ENCODE measurements at regions not wholly inside any gene's neighbourhood (a gene's known extent, or its start where the extent isn't known, plus 50 kb on each side); places are given as distances from the start of the nearest gene placed in this dataset.

DNA sequence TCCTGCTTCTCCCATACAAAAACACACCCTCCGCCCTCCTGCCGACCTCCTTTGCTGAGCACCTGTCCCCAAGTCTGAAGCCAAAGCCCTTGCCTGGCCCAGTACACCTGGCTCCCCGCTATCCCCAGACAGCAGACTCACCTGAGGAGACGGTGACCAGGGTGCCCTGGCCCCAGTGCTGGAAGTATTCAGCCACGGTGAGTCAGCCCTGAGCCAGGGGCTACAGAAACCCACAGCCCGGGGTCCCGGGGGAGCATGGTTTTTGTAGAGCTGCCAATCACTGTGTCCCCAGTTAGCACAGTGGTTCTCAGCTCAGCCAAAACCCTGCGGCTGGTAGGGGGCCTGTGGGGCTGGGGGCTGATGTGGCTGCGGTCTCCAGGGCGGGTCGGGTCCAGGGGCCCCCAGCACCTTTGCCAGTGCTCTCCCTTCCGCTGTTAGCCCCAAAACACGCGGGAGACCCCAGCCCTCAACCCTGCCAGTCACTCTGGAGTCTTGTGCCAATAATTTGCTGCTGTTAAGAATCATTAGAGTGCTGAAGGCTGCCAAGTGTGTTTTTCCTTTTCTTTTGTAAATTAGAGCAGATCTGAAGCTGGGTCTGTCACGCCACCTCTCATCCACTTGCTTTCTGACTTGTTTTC, 339.0 kb downstream of the TMEM121 start:
- Histone ChIP-seq H3K4me1 (ENCODE audit: insufficient read depth) (no peaks in the 10 kb centered on the region), H3K27ac (ENCODE audit: low read depth) (no peak overlapping the region), H3K36me3 (ENCODE audit: insufficient read depth) (no peaks in the 10 kb centered on the region), H3K4me3 (ENCODE audit: low read depth, low read length) (no peak overlapping the region)
- 78% methylated on average over 15 of the region's 15 CpGs for WGBS
- no peak for DNase-seq (ENCODE audit: extremely low spot score)

DNA sequence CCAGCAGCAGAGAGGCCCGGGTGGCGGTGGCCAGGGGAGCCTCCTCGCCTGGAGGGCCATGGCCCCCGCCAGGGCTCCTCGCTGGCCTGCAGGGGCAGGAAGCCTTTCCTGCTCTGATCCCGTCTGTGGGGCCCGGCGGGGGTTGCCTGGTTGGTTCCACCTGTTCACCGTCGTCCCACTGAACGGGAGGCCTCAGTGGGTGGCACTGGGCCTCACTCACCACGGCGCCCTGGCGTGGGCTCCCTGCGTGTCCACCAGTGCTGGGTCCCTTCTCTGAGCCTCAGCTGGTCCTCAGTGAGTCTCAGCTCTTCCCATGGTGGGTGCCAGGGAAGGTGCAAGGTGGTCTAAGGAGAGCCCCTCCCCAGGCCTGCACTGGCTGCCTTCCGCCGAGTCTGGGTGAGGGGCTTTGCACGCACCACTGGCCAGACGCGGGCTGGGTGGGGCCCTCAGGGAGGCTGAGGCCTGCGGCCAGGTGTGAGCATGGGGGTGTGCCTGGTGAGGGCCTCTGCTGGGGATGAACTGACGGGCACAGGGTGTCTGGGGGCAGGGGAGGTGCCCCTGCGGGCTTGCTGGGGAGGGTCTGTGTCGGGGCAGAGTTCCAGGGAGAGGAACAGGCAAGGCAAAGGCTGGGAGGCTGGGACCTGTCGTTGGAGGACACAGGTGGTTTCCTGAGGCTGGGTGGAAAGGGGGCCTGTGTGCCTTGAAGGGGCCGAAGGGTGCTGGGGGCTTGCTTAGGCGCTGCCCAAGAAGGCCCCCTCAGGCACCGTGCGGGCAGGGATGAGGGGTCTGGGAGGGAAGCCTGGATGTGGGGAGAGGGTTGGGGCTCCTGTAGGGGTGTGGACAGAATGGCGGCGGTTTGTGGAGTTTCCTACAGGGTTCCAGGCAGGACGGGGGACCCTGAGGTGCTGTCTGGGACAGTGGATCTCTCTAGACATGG, 339.8 kb downstream of the TMEM121 start:
- Histone ChIP-seq H3K4me1 (ENCODE audit: insufficient read depth) (no peaks in the 10 kb centered on the region), H3K27ac (ENCODE audit: low read depth) (no peak overlapping the region), H3K4me3 (ENCODE audit: low read depth, low read length) (no peak overlapping the region), H3K36me3 (ENCODE audit: insufficient read depth) (no peaks in the 10 kb centered on the region)
- DNase-seq (ENCODE audit: extremely low spot score): no peak
- 84% methylated on average over 32 of the region's 32 CpGs for WGBS

DNA sequence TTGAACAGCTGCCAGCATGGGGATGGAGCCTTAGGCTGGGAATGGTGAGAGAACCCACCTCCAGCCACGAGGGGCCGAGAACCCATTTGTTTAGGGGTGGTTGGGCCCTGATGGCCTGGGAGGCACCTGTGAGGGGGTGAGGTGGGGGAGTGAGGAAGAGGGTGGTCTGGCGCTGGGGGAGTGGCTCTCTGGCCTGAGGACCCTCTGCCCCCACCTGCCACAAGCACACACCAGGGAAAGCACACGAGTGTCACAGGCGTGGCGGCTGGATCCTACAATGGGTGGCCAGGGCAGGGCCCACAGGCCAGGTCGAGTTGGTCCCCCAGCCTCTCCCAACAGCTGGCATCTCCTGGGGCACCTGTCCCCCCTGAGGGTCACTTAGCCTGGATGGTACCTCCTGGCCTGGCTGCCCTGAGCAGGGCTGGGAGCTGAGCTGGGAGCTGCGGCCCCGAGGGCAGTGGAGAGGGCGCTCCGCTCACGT, 340.5 kb downstream of the TMEM121 start:
- 91% methylated on average over 12 of the region's 12 CpGs for WGBS
- Histone ChIP-seq H3K4me1 (ENCODE audit: insufficient read depth) (no peaks in the 10 kb centered on the region), H3K27ac (ENCODE audit: low read depth) (no peak overlapping the region), H3K4me3 (ENCODE audit: low read depth, low read length) (no peak overlapping the region), H3K36me3 (ENCODE audit: insufficient read depth) (no peaks in the 10 kb centered on the region)
- no peak for DNase-seq (ENCODE audit: extremely low spot score)

GRCh38 chr14:105867961-105868599, 341.7 kb downstream of the TMEM121 start:
- 86% methylated on average over 29 of the region's 29 CpGs for WGBS
- Histone ChIP-seq H3K4me3 (ENCODE audit: low read depth, low read length) (no peak overlapping the region), H3K4me1 (ENCODE audit: insufficient read depth) (no peaks in the 10 kb centered on the region), H3K27ac (ENCODE audit: low read depth) (no peak overlapping the region), H3K36me3 (ENCODE audit: insufficient read depth) (no peaks in the 10 kb centered on the region)
- no peak for DNase-seq (ENCODE audit: extremely low spot score)

DNA sequence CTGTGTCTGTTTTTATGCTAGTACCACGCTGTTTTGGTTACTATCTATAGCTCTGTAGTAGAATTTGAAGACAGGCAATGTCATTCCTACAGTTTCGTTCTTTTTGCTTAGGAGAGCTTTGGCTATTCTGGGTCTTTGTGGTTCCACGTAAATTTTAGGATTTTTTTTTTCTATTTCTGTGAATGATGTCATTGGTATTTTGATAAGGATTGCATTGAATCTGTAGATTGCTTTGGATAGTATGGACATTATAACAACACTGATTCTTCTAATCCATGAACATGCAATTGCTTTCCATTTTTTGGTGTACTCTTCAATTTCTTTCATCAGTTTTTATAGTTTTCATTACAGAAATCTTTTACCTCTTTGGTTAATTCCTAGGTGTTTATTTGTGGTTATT, 345.2 kb downstream of the TMEM121 start:
- Histone ChIP-seq H3K4me1 (ENCODE audit: insufficient read depth) (no peaks in the 10 kb centered on the region), H3K27ac (ENCODE audit: low read depth) (no peak overlapping the region), H3K36me3 (ENCODE audit: insufficient read depth) (no peaks in the 10 kb centered on the region), H3K4me3 (ENCODE audit: low read depth, low read length) (no peak overlapping the region)
- DNase-seq (ENCODE audit: extremely low spot score): no peak
- 53% methylated on average over 3 of the region's 3 CpGs for WGBS

DNA sequence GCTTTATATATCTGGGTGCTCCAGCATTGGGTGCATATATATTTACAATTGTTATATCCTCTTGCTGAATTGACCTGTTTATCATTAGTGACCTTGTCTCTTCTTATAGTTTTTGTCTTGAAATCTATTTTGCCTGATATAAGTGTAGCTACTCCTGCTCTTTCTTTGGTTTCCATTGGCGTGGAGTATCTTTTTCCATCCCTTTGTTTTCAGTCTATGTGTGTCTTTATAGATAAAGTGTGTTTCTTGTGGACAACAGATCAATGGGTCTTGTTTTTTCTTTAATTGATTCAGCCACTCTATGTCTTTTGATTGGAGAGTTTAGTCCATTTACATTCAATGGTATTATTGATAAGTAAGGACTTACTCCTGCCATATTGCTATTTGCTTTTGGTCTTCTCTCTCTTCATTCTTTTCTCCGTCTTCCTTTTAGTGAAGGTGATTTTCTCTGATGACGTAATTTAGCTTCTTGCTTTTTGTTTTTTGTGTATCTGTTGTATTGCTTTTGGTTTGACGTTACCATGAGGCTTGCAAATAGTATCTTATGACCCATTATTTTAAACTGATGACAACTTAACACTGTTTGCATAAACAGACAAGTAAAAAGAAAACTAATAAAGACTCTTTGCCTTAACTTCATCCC, 347.6 kb downstream of the TMEM121 start:
- H3K4me3 ChIP-seq (ENCODE audit: low read depth, low read length): no peak overlapping the region
- H3K36me3 ChIP-seq (ENCODE audit: insufficient read depth): no peaks in the 10 kb centered on the region
- H3K27ac ChIP-seq (ENCODE audit: low read depth): no peak overlapping the region
- 62% methylated on average over 4 of the region's 4 CpGs for WGBS
- no peaks in the 10 kb centered on the region for H3K4me1 ChIP-seq (ENCODE audit: insufficient read depth)
- no peak for DNase-seq (ENCODE audit: extremely low spot score)

- Histone ChIP-seq H3K27ac (ENCODE audit: low read depth) (no peak overlapping the region), H3K4me3 (ENCODE audit: low read depth, low read length) (no peak overlapping the region), H3K36me3 (ENCODE audit: insufficient read depth) (no peaks in the 10 kb centered on the region), H3K4me1 (ENCODE audit: insufficient read depth) (no peaks in the 10 kb centered on the region)
- DNase-seq (ENCODE audit: extremely low spot score): no peak
- WGBS: 75% methylated on average over 4 of the region's 4 CpGs
Measured at GRCh38 chr14:105876158-105876557, 349.8 kb downstream of the TMEM121 start.

DNA sequence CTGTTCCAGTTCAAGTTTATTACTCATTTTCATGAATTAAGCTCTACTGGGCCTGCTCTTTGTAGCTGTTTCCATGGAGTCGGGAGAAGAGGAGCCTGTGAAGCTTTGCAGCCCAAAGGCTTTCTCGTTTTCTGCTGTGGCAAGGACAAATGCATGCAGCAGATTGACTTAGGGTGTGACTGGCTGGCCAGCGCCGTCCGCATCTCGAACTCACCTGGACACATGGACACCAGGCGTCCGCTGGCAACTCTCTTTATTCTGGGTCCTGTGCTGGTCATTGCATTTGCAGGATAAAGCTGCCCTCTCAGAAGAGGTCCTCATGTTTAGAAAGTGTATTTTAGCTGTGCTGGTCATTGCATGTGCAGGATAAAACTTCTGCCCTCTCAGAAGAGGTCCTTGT, 350.4 kb downstream of the TMEM121 start:
- Histone ChIP-seq H3K4me3 (ENCODE audit: low read depth, low read length) (no peak overlapping the region), H3K36me3 (ENCODE audit: insufficient read depth) (no peaks in the 10 kb centered on the region), H3K4me1 (ENCODE audit: insufficient read depth) (no peaks in the 10 kb centered on the region), H3K27ac (ENCODE audit: low read depth) (no peak overlapping the region)
- 91% methylated on average over 8 of the region's 8 CpGs for WGBS
- DNase-seq (ENCODE audit: extremely low spot score): no peak

DNA sequence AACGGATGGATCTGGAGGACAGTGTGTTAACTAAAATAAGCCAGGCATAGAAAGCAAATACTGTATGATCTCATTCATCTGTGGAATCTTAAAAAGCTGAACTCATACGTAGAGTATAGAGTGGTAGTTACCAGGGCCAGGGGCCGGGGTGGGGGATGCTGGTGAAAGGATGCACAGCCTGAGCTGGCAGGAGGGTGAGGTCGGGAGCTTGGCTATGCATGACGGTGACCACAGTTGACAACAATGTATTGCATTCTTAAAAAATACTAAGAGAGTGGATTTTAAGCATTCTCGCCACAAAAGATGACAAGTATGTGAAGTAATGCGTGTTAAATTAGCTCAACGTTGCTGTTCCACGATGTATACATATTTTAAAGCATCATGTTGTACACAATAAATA, 351.3 kb downstream of the TMEM121 start:
- no peak for DNase-seq (ENCODE audit: extremely low spot score)

DNA sequence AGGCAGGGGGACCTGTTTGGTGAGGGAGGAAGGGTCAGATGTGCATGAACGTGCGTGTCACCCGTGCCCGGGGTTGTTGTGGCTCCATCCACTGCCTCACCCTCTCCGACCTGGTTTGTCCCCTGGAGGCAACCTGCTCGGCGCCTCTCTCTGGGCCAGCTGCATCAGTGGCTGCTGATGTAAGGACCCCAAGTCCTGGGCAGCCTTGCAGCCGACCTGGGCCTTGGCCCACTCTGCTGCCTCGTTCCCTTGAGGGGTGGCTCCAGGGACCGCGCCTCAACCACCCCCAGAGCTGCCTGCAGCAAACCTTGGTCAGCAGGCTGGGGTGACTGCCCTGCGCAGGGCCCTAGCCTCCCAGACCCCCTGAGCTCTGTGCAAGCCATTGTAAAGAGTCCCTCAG, 351.7 kb downstream of the TMEM121 start:
- no peak overlapping the region for H3K4me3 ChIP-seq (ENCODE audit: low read depth, low read length)
- no peak for DNase-seq (ENCODE audit: extremely low spot score)
- 87% methylated on average over 12 of the region's 12 CpGs for WGBS
- H3K4me1 ChIP-seq (ENCODE audit: insufficient read depth): no peaks in the 10 kb centered on the region
- no peaks in the 10 kb centered on the region for H3K36me3 ChIP-seq (ENCODE audit: insufficient read depth)
- H3K27ac ChIP-seq (ENCODE audit: low read depth): no peak overlapping the region

More for the DNA sequence above, 351.3 kb downstream of the TMEM121 start:
- WGBS: 84% methylated on average over 9 of the region's 9 CpGs
- Histone ChIP-seq H3K4me3 (ENCODE audit: low read depth, low read length) (no peak overlapping the region), H3K4me1 (ENCODE audit: insufficient read depth) (no peaks in the 10 kb centered on the region), H3K27ac (ENCODE audit: low read depth) (no peak overlapping the region), H3K36me3 (ENCODE audit: insufficient read depth) (no peaks in the 10 kb centered on the region)

DNA sequence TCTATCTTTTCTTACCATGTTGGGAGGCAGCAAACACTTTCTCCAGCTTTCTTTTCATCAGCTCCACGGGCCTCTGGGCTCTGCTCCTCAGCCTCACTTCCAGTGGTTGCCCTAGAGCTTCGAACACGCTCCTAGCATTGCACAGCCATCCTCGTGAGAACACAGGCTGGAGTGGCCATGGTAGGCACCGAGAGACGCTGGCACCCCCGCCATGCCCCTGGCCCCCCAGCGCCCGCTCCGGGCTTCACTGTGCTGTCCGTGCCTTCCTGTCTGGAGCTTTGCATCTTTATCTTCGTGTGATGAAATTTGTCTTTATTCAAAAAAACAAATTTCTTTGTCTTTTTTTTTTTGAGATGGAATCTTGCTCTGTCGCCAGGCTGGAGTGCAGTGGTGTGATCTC, 352.2 kb downstream of the TMEM121 start:
- H3K4me1 ChIP-seq (ENCODE audit: insufficient read depth): no peaks in the 10 kb centered on the region
- DNase-seq (ENCODE audit: extremely low spot score): no peak
- 88% methylated on average over 13 of the region's 13 CpGs for WGBS
- no peak overlapping the region for H3K4me3 ChIP-seq (ENCODE audit: low read depth, low read length)
- no peak overlapping the region for H3K27ac ChIP-seq (ENCODE audit: low read depth)
- H3K36me3 ChIP-seq (ENCODE audit: insufficient read depth): no peaks in the 10 kb centered on the region

DNA sequence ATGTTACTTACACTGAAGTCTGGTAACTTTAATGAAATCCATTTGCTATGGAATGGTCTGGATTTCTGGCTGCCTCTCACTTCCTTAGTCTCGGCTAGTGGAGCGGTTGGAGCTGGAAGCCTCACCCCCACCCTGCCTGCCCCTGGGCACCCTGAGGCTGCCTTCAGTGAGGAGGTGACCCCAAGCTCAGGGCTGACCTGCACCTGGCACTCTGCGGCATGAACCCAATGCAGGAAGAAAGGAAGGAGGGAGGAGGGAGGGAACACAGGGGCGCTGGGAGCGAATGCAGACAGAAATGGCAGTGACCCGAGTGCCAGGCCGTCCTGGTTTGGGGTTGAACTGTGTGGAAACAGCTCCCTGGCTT, 353.1 kb downstream of the TMEM121 start:
- WGBS: 71% methylated on average over 7 of the region's 7 CpGs
- DNase-seq (ENCODE audit: extremely low spot score): no peak
- Histone ChIP-seq H3K4me1 (ENCODE audit: insufficient read depth) (no peaks in the 10 kb centered on the region), H3K4me3 (ENCODE audit: low read depth, low read length) (no peak overlapping the region), H3K27ac (ENCODE audit: low read depth) (no peak overlapping the region), H3K36me3 (ENCODE audit: insufficient read depth) (no peaks in the 10 kb centered on the region)

GRCh38 chr14:105879867-105880561, 353.6 kb downstream of the TMEM121 start:
- H3K27ac ChIP-seq (ENCODE audit: low read depth): no peak overlapping the region
- no peak overlapping the region for H3K4me3 ChIP-seq (ENCODE audit: low read depth, low read length)
- H3K36me3 ChIP-seq (ENCODE audit: insufficient read depth): no peaks in the 10 kb centered on the region
- DNase-seq (ENCODE audit: extremely low spot score): no peak
- 81% methylated on average over 14 of the region's 14 CpGs for WGBS
- H3K4me1 ChIP-seq (ENCODE audit: insufficient read depth): no peaks in the 10 kb centered on the region

All from urinary bladder (tissue), 3 donors.